Lower leg skin (tissue), 3 donors: ENCODE measurements at regions not wholly inside any gene's neighbourhood (a gene's known extent, or its start where the extent isn't known, plus 50 kb on each side); places are given as distances from the start of the nearest gene placed in this dataset.

Experiments
- CTCF ChIP-seq, 3 donors: fragments of 450-650 bp; IDR thresholded peaks; one replicate each; pipeline ENCODE4 v1.5.1; 2016; ENCODE audit warnings: antibody characterized with exemption in 3 of 3, mild to moderate bottlenecking in 3 of 3, moderate library complexity in 2 of 3
- POLR2A ChIP-seq, 2 donors: fragments of 450-650 bp; IDR thresholded peaks; one replicate each; pipeline ENCODE4 v1.6.1; 2016 to 2017; ENCODE audit warnings: antibody characterized with exemption in 2 of 2, mild to moderate bottlenecking in 1 of 2, moderate library complexity in 1 of 2

- TF ChIP-seq CTCF (IDR thresholded peaks at IDR 0.05) (no peak), POLR2A (IDR thresholded peaks at IDR 0.05) (no peak)
These were observed 87.0 kb downstream of the OR2B2 start for GRCh38 chr6:27825025-27825793.
